HEK293T (cell line): ENCODE measurements at regions not wholly inside any gene's neighbourhood (a gene's known extent, or its start where the extent isn't known, plus 50 kb on each side); places are given as distances from the start of the nearest gene placed in this dataset.
A peak's percentile ranks its signal among the peaks of the same experiment; 100 is the strongest.

ENCODE experiments used
- CTCF ChIA-PET: fragments of 350-600 bp; formaldehyde crosslinking; extraction: SDS; loops from one replicate; lab custom pipeline; 2021; ENCODE audit warnings: antibody characterized with exemption, inconsistent platforms; lab: Yijun Ruan, JAX
- POLR2A ChIA-PET: fragments of 350-600 bp; formaldehyde crosslinking; extraction: SDS; loops from one replicate; lab custom pipeline; 2020; ENCODE audit warnings: antibody characterized with exemption, inconsistent platforms; lab: Yijun Ruan, JAX
- DNase-seq: peaks from one replicate; pipeline ENCODE4 v3.0.0; 2012; ENCODE audit warnings: mixed read lengths; ENCODE audit errors: extremely low spot score
- ARNT ChIP-seq: fragments of 450-650 bp; IDR thresholded peaks from 2 replicates; pipeline ENCODE4 v1.6.1; 2017; ENCODE audit warnings: mild to moderate bottlenecking
- BHLHE40 ChIP-seq: fragments of 450-650 bp; IDR thresholded peaks from 2 replicates; pipeline ENCODE4 v1.6.1; 2016; ENCODE audit warnings: mild to moderate bottlenecking, moderate library complexity, borderline replicate concordance
- CTBP1 ChIP-seq: fragments of 450-650 bp; IDR thresholded peaks from 2 replicates; pipeline ENCODE4 v1.6.1; 2016; ENCODE audit warnings: borderline replicate concordance
- ELF4 ChIP-seq: fragments of 450-650 bp; IDR thresholded peaks from 2 replicates; pipeline ENCODE4 v1.6.1; 2017; ENCODE audit warnings: antibody characterized with exemption
- FOXA1 ChIP-seq: fragments of 450-650 bp; IDR thresholded peaks from 2 replicates; pipeline ENCODE4 v1.6.1; 2016; ENCODE audit warnings: mild to moderate bottlenecking
- FOXK2 ChIP-seq: fragments of 450-650 bp; IDR thresholded peaks from 2 replicates; pipeline ENCODE4 v1.6.1; 2016; ENCODE audit warnings: mild to moderate bottlenecking
- FOXM1 ChIP-seq: fragments of 450-650 bp; IDR thresholded peaks from 2 replicates; pipeline ENCODE4 v1.6.1; 2017; ENCODE audit warnings: mild to moderate bottlenecking, borderline replicate concordance
- HDGF ChIP-seq: fragments of 450-650 bp; IDR thresholded peaks from 2 replicates; pipeline ENCODE4 v1.6.1; 2017; ENCODE audit warnings: antibody characterized with exemption, borderline replicate concordance
- L3MBTL2 ChIP-seq: fragments of 450-650 bp; conservative IDR thresholded peaks from 2 replicates; pipeline ENCODE4 v1.6.1; 2016; ENCODE audit warnings: mild to moderate bottlenecking
- LEF1 ChIP-seq: fragments of 450-650 bp; IDR thresholded peaks from 2 replicates; pipeline ENCODE4 v1.6.1; 2017; ENCODE audit warnings: mild to moderate bottlenecking, borderline replicate concordance
- NFRKB ChIP-seq: fragments of 450-650 bp; IDR thresholded peaks from 2 replicates; pipeline ENCODE4 v1.6.1; 2016; ENCODE audit warnings: mild to moderate bottlenecking, moderate library complexity
- SP1 ChIP-seq: fragments of 450-650 bp; IDR thresholded peaks from 2 replicates; pipeline ENCODE4 v1.6.1; 2017
- SUZ12 ChIP-seq: fragments of 450-650 bp; IDR thresholded peaks from 2 replicates; pipeline ENCODE4 v1.6.1; 2016; ENCODE audit warnings: mild to moderate bottlenecking
- TARDBP ChIP-seq: fragments of 450-650 bp; IDR thresholded peaks from 2 replicates; pipeline ENCODE4 v1.6.1; 2016
- ZNF384 ChIP-seq: fragments of 450-650 bp; IDR thresholded peaks from 2 replicates; pipeline ENCODE4 v1.6.1; 2016
- TF ChIP-seq, protein P1 (sequence below): fragments of 450-650 bp; IDR thresholded peaks from 2 replicates; pipeline ENCODE4 v1.6.1; 2016

DNA sequence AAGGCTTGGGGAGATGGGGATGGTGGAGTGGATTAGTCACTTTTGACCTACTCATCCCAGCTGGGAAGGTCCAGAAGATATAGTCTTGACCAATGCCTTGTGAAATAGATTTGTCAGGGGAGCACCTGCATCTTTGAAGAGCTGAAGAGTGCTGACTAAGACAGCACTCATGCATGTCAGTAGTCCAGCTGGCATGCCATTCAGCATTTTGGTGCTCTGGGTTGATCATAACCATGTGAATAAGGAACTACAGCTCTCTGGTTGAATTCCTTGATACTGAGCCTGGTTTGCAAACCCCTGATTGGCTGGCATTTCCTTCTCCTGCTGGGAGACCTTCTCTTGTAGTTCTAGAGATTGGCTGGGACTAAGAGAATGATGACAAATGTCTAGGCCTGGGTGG lies 106.8 kb upstream of the ALX4 start:
- TF ChIP-seq ARNT: no peak
- TF ChIP-seq BHLHE40: no peak
- no peak for TF ChIP-seq SP1
- no peak for TF ChIP-seq ZNF384
- no peak for TF ChIP-seq FOXA1
- TF ChIP-seq TARDBP: no peak
- no peak for TF ChIP-seq ELF4
- TF ChIP-seq FOXK2: no peak
- TF ChIP-seq, protein P1, sequence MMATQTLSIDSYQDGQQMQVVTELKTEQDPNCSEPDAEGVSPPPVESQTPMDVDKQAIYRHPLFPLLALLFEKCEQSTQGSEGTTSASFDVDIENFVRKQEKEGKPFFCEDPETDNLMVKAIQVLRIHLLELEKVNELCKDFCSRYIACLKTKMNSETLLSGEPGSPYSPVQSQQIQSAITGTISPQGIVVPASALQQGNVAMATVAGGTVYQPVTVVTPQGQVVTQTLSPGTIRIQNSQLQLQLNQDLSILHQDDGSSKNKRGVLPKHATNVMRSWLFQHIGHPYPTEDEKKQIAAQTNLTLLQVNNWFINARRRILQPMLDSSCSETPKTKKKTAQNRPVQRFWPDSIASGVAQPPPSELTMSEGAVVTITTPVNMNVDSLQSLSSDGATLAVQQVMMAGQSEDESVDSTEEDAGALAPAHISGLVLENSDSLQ: no peak
- TF ChIP-seq L3MBTL2: no peak
- TF ChIP-seq LEF1: no peak
- TF ChIP-seq HDGF: no peak
- TF ChIP-seq NFRKB: no peak
- no peak for TF ChIP-seq FOXM1
- TF ChIP-seq SUZ12: no peak
- TF ChIP-seq CTBP1: no peak
- ChIA-PET POLR2A (no interaction called here), CTCF (interaction anchor here (0.7 kb wide), 1 partner anchor 10 kb away, joined by 4 read pairs; no protein-coding TSS in a partner anchor)
- DNase-seq: no peak

DNA sequence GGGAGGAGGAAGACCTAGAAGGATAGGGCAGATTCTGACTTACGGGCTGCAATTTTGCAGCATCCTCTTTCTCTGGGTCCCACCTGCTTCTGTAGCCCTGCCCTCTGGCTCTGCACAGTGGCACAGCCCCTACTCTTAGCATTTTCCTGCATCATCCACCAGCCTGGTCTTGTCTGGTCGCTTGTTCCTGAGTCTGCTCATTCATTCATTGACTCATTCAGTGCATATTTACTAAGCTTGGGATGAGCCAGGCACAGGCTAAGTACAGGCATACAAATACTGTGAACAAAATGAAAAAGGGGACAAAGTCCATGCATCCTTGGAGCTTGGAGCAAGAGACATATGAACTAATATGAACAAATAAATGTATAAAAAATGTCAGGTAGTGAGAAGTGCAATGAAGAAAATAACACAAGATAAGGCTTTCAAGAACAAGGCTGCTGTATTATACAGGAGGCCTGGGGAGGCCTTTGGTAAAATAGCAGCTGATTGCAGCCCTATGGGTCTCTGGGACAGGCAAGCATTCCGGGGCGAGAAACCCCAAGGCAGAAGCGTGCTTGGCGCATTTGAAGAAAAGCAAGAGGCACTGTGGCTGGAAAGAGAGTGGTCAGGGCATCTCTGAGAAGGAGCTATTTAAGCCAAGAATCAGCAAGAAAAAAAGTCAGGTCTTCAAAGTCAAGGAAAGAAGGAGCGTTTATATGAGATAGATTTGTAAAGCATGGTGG lies 108.0 kb upstream of the ALX4 start:
- POLR2A ChIA-PET: no interaction called here
- TF ChIP-seq, protein P1: no peak
- TF ChIP-seq TARDBP (no peak), ELF4 (no peak), SP1 (no peak), ARNT (no peak), FOXA1 (no peak), LEF1 (no peak), NFRKB (no peak), FOXK2 (no peak), BHLHE40 (no peak), FOXM1 (no peak), CTBP1 (no peak)
- CTCF ChIA-PET: no interaction called here
- no peak for DNase-seq

DNA sequence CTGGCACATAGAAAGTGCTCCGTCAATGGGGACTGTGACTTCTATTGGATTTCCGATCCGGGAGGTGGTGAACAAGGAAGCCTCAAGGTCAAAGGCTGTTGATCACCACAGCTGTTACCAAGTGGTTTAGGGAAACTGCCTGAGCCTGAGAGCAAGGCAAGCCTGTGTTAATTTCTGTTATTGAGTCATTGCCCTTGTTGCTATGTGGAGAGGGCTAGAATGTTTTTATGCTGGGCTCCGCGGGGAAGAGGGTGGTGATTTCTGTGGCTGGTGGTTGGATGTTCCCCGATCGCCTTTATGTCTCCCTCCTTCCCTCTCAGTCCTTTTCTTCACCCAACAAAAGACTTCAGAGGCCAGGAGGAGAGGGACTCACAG lies 108.5 kb upstream of the ALX4 start:
- ChIA-PET CTCF (no interaction called here), POLR2A (no interaction called here)
- TF ChIP-seq NFRKB: no peak
- TF ChIP-seq ELF4: no peak
- TF ChIP-seq ZNF384: no peak
- TF ChIP-seq CTBP1: no peak
- no peak for TF ChIP-seq LEF1
- TF ChIP-seq HDGF: no peak
- TF ChIP-seq ARNT: no peak
- TF ChIP-seq FOXA1: no peak
- TF ChIP-seq SUZ12: no peak
- TF ChIP-seq SP1: no peak
- TF ChIP-seq FOXK2: no peak
- DNase-seq: no peak

DNA sequence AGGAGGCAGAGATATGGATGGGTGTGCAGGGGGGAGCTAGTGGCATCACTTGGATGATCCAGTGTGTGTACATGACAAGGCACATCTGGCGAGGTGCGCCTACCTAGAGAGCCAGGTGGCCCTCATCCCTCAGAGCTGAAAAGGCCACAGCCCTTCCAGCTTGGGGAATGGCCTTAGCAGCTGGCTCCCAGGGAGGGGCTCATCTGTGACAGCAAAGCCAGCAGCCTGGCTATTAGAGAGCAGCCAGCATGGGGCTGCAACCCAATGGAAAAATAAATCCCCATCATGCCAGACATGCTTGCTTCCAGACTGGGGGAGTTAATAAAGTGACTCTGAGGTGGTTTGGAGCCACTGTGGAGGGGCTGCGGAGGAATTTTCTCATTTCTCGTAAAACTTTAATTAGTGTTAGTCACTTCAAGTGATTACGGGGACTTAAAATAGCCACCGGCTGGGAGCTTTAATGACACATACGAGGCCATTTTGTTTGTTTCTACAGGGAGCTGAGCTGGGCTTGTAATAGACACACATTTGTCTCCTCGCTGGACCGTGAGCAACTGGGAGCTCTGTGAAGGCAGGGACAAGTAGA lies 111.2 kb upstream of the ALX4 start:
- POLR2A ChIA-PET: no interaction called here
- TF ChIP-seq BHLHE40 (no peak), LEF1 (no peak), CTBP1 (no peak), HDGF (no peak), L3MBTL2 (no peak), FOXM1 (no peak), ARNT (no peak), ZNF384 (no peak), NFRKB (no peak), FOXA1 (no peak), SUZ12 (no peak)
- peak; percentile 20 for DNase-seq
- CTCF ChIA-PET: no interaction called here

DNA sequence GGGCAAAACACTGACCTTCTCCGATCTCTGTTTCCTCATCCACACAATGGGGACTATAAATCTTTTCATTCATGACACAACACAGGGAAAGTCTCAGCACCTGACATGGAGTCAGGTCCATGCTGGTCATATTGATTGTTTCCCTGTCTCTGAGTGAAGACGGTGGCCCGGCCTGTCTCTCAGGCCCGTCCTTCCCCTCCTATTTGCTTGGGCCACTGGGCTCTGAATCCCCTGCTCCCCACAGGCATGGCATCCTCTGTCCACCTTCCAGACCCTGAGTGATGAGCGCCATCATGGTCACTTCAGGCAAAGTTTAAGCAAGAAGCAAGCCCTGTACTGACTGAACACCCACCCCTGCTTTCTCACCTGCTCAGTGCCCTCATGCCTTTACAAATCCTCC lies 113.3 kb upstream of the ALX4 start:
- TF ChIP-seq ZNF384 (no peak), L3MBTL2 (no peak), FOXA1 (no peak), ARNT (no peak)
- TF ChIP-seq, protein P1: no peak
- DNase-seq: no peak
- ChIA-PET POLR2A (no interaction called here), CTCF (interaction anchor here (0.7 kb wide), 1 partner anchor 125 kb away, joined by 3 read pairs; no protein-coding TSS in a partner anchor)

DNA sequence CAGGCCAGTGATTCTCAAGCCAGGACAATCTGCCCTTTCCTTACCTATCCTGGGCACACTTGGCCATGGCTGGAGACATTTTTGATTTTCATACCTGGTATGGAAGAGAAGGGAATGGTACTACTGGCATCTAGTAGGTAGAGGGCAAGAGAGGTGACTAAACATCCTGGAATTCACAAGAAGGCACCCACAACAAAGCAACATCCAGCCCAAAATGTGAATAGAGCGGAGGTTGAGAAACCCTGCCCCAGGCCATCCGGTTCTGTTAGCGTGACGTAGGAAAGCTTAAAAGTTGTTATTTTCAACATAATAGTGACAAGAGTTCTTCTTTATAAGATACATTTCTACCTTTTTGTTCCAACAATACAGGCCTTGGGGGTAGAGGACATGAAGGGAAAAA lies 114.9 kb upstream of the ALX4 start:
- CTCF ChIA-PET: no interaction called here
- no peak for DNase-seq
- TF ChIP-seq, protein P1: no peak
- TF ChIP-seq SUZ12: no peak
- TF ChIP-seq TARDBP: no peak
- no peak for TF ChIP-seq FOXM1
- TF ChIP-seq ELF4: no peak
- TF ChIP-seq FOXA1: no peak
- no peak for TF ChIP-seq L3MBTL2
- POLR2A ChIA-PET: no interaction called here
